HG03196 (cell line): ENCODE measurements at regions not wholly inside any gene's neighbourhood (a gene's known extent, or its start where the extent isn't known, plus 50 kb on each side); places are given as distances from the start of the nearest gene placed in this dataset.

Source experiments
- ATAC-seq: cut with Tn5 transposase; IDR thresholded peaks from one replicate; pipeline ENCODE4 v1.9.1; 2021; ENCODE audit not compliant: unreplicated experiment

DNA sequence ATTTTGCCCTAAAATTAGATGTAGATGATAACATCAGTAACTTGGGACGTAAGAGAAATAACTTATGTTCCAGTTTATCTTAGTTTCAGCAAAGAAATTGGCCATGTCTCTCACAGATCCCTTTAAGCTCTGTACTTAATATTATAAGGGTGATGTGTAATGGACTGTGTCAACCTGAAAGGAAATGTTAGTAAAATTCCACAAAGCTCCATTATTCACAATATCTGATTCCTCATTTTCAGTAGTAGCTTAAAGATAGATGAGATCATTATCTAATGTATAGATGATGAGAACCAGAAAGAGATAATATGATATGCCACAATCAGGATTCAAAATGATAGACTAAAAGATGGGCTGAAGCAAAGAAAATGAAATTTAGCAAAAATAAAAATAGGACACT, 316.8 kb upstream of the CHRM2 start:
- ATAC-seq = no peak

DNA sequence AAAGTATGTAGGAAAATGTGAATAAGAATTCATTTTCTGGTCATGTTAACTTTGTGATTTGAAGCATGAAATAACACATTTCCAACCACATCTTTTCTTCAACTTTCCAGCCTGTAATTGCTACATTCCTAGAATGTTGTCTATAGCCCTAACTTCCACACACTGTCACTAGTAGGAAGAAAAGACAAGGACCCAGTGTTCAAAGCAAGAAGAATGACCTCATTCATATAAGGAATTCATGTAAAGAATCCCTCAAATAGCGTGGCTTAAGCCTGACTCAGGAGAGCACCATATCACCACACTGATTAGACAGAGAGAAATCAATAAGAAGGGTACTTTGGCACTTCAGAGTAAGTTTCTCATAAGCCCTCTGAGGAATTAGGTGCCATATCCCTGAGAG, 318.7 kb upstream of the CHRM2 start:
- ATAC-seq = no peak

DNA sequence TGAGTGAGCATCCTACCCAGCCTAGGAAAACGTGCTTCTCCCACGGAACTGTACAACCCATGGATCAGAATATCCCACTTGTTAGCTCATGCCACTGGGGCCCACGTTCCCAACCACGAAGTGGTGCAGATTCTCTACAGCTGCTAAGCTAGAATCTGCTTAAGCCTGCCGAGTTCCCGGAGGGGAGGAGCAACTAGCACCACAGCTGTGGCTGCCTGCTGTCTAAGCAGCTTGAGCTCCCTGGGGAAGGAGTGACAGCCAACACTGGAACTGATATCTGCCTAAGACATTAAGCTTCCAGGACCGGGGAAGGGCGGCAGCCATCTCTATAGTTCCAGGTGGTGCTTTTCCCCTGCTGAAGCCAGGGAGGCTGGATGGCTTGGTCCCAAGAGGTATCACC, 334.7 kb upstream of the CHRM2 start:
- no peak for ATAC-seq

DNA sequence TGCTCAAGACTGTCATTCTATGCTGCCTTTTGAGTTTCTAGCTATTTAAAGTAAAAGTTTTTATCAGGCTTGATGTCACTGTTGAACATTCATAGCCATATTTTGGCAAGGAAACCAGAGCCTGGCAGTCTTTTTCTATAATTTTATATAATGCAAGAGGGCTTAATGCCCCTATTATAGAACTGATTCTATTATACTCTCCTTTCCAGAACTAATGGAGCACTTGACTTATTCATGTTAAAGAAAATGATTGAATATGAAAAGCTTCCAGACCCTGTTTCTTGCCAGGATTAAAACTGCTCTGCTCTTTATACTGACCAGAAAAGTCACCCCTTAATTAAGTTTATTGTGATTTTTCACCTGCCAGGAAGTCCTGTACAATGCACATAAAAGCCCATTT, 337.6 kb upstream of the CHRM2 start:
- ATAC-seq = no peak

DNA sequence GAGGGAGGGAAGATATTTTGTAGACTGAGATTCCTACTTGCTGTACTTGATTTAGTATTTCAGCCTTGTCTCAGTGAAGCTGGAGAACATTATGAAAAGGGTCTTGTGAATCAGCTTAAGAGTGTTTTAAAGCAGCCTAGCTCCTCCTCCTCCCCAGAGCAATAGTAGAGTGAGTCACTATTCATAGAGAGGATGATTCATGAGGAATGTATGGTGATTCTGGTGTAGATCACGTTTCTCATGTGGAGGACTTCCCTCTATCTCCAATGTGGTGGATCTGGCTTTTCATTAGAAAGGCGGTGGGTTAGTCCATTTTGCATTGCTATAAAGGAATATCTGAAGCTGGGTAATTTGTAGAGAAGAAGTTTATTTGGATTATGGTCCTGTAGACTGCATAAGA, 340.1 kb upstream of the CHRM2 start:
- ATAC-seq = no peak

DNA sequence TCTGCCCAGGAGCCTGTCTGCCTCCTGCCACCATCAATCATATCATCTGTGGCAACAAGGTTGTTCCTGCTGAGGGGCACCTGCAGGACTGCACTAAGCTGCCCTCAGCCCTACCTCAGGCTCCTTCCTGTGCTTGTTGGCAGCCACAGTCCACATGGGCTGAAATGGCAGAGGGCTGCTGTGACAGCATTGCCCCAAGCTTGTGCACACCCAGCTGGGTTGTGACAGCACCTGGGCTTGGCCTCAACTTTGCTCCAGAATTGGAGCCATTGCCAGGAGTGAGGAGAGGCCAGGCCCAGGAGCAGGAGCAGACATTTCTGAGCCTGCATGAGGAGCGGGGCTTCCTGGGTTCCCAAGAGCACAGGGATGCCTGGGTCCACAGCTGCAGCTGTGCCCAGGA, 340.9 kb upstream of the CHRM2 start:
- no peak for ATAC-seq

DNA sequence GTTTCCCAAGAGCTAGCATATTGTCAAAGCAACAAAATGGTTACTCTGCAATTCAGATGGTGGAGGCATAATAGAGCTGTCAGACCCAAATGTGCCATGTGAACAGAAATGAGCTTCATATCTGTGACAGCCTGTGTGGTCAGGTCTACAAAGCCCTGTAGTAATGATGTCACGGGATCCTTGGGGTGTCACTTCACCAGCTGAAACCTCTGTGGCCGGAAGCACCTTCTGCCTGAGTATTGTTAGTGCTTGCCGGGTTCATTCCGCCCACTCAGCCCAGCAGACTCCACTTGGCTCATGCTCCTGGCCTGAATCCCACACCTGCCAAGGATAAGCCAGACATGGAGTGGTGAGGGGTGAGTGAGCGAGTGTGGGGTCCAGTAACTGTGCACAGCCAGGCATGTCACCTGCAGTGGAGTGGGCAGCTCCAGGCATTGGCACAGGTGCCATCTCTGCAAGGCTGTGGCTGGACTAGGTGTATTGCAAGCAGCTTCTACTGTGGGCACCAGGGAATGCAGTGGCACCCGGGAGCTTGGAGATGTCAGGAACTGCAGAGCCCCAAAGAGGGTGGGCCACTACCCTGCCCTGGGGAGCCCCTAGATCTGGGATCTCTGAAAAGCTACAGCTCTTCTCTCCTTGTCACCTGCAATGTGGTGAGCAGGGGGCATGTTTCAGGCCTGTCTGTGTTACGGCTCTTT, 341.9 kb upstream of the CHRM2 start:
- no peak for ATAC-seq

DNA sequence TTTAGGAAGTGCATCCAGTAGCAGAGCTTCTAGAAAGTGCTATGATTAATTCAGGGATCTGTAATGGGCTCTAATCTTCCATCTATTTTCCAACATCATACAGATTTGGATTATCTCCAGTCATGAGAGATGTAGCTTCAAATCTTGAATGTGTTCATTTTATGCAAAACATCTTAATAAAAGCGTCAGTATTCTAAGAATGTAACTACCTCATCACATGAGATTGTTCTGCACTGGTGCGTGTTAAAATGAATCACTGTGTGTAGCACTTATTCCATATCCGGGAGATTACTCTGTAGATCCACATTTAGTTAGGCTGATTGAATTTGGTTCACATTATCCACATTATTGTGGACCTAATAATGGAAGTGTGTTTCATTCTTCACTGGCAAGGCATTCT, 344.9 kb upstream of the CHRM2 start:
- ATAC-seq = no peak

DNA sequence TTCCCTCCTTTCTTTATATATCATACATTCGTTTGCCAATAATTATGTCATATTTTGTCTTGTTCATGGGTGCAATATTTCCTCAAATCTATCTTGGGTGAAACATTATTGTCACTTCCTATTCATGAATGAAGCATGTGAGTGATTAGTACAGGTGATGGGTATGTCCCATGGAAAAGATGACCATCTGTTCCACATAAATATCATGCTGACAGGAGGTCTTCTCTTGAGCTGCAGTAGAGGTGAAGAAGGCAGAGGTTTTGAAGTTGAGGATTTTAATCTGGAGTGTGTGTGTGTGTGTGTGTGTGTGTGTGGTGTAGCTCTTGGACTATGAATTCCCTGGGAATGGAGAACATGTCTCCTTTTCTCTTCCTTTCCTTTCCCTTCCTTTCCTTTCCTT, 350.5 kb upstream of the CHRM2 start:
- no peak for ATAC-seq

DNA sequence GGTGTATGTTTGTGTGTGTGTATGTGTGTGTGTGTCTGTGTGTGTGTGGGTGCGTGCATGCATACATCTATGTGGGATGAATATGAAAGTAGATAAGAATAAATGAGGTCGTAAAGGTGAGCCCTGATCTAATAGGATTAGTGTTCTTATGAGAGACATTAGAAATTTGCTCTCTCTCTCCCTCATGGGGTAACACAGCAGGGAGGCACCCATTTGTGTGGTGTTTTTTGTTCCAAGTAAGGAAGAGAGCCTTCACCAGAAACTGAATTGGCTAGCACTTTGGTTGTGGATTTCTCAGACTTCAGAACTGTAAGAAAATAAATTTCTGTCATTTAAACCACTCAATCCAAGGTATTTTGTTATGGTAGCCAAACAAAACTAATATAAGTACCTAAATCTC, 353.7 kb upstream of the CHRM2 start:
- no peak for ATAC-seq

DNA sequence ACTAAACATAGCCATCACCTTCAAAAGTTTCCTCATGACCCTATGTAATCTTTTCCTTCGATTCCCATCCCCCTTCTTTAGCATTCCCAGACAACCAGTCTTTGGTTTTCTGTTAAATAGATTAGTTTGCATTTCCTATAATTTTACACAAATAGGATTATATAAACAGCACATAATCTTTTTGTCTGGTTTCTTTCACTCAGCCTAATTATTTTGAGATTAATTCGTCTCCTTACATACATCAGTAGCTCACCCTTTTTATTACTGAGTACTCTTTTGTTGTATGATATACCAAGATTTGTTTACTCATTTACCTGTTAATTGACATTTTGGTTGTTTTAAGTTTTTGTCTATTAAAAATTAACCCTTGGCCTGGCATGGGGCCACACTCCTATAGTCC, 354.7 kb upstream of the CHRM2 start:
- ATAC-seq = no peak

DNA sequence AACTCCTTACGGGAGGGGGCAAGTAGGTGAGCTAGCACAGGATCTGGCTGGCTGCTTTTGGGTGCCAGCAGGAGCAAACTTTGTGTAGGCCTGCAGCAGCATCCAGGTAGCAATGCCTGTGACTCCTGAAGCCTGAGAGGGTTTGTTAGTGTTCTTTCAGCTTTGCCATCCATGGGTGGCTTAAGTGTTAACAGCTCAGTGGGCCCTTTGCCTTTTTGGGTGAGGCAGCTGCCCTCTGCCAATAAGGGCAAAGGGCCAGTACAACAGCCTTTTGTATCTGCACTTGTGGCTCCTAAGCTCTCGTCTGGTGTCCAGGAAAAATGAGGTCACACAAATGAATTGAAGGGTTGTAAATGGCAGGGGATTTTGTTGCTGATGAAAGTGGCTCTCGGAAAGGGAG, 359.0 kb upstream of the CHRM2 start:
- ATAC-seq = no peak

DNA sequence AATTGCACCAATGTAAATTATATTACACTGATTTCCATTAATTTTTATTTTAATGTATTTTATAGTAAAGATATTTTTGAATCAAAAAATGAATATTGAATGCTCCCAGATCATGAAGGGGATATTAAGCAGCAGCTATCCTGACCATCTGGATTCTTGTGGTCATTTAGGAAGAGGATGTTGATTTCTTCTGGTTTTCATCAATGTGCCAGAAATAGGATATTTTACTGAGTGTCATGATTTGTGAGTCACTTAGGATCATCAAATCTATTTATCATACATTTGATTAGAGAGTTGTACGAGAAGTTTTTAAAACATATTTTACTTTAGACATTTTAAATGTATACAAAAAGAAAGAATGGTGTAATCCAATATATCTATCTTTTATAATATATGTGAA, 366.3 kb upstream of the CHRM2 start:
- no peak for ATAC-seq

DNA sequence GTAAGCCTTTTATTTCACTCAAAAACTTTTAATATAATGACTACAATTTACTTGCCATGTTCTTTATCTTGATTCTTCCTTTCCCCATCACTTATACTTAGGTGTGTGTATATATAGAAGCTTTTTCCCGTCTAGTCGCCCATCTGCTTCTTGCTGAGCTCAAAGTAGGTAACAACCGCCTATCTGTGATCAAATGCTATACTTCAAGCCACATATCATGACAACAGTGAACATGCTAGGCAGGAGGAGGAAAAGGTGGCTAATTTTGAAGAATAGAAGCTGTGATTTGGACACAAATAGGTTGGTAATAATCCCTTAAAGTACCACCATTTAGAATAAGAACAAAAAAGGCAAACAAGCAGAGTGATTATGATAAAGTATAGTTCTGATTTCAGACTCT, 367.3 kb upstream of the CHRM2 start:
- ATAC-seq = no peak

DNA sequence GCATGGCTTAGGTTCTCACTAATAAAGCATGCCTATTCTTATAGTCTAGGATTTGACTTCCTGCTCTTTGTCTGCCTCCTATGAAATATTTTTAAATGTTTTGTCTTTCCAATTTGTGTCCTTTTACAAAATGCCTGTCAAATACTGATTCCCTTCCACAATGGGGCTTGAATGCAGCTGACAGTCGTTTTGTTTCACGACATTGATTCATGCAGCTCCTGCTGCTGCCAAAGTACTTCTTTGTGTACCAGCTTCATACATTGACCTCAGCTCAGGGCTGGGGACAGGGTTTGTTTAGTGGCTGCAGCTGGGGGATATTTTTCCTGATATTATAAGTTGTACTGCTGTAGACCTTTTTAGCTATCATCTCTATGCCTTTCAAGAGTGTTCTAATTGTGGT, 371.9 kb upstream of the CHRM2 start:
- no peak for ATAC-seq

DNA sequence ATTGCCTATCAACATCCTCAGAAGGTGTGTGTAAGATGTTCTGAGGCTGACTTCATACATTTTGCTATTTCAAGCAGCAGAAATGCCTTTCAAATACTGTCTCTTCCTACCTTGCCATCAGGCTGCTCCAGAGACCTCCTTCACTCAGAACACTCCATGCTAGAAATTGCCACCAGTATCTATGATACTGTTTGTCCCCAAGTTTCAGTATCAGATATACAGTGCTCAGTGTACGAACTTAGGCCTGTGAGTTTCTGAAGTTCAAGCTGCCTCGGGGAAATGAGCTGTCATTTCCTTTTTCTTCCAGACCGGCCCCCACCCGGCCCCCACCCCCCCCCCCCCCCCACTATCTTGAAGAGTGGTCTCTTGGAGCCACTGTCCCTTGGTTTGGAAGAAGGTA, 373.4 kb upstream of the CHRM2 start:
- ATAC-seq = no peak

DNA sequence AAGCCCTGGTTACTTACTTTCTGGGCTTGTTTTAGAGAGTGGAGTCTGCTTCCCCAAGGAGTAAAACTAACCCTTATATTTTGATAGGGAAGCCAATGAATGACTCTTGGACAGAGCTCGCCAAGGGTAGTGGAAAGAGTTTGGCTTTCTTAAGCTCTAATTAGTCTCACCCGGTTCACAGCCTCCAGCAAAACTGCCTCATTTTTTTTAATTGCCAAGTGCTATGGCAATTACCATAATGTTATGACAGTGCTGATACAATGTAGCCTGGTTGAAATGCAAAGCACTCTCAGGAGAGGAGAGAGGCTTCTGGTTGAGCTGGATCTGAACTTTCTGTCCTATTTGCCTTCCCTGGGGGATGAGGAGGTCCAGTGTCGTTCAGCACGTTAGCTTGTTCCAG, 376.1 kb upstream of the CHRM2 start:
- ATAC-seq = no peak

DNA sequence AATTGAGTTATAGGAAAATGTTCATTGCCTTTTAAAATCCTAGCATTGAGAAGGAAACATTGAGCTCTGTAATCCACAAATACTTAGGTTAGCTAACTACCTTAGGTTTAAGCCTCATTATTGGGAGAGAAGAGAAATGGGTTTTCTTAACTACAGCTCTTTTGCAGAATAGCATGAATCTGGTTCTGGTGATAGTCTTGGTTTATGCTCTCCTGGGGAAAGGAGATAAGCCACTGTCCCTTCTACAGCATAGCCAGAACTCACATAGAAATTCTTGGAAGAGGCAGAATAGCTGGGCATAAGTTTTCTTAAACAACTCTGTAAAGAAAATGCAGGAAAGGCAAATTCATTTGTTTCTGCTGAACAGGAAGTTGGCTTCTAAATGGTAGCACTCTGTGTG, 378.6 kb upstream of the CHRM2 start:
- ATAC-seq = no peak

DNA sequence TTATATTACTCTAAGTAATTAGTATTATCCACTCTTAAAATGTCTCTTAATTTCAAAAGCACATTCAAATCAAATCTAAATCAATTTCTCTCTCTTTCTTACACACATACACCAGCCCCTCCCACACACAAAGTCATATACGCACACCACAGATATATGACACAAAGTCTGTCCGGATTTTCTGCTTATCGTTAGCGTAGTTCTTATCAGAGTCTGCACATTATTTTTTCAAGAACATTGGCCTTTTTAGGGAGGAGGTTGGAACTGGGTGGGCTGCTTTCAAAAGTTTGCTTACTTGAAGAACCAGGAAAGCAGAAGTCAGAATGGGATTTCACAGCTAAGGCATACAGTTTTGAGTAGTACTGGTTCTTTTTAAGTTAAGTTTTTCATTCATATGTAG, 387.6 kb upstream of the CHRM2 start:
- no peak for ATAC-seq

DNA sequence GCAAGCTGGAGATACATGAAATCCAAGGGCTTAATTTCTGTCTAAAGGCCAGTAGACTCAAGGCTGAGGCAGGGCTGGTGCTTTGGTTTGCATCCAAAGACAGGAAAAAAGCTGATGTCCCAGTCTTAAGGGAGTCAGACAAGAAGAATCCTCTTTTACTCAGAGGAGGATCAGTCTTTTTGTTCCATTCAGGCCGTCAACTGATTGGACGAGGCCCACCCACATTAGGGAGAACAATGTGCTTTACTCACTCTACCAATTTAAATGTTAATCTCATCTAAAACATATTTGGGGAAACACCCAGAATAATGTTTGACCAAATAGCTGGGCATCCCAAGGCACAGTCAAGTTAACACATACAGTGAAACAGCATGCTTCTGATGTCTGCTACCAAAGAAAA, 388.5 kb upstream of the CHRM2 start:
- no peak for ATAC-seq

DNA sequence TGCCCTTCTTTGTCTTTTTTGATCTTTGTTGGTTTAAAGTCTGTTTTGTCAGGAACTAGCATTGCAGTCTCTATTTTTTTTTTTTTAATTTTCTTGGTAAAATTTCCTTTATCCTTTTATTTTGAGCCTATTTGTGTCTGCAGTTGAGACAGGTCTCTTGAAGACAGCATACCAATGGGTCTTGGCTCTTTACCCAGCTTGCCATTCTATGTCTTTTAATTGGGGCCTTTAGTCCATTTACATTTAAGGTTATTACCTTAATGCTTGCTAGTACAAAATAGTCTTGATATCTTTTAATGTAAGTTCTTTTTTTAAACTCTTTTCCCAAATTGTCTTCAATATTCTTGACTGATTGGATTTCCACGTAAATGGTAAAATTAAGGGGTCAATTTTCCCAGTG, 398.3 kb upstream of the CHRM2 start:
- no peak for ATAC-seq

DNA sequence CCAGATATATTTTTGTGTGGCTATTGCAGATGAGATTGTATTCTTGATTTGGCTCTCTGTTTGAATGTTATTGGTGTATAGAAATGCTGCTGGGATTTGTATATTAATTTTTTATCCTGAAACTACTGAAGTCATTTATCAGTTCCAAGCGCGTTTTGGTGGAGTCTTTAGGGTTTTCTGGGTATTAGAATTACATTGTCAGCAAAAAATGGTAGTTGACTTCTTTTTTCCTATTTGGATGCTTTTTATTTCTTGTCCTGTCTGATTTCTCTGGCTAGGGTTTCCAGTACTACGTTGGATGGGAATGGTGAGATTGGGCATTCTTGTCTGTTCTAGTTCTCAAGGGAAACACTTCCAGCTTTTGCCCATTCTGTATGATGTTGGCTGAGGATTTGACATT, 415.5 kb upstream of the CHRM2 start:
- ATAC-seq = no peak

DNA sequence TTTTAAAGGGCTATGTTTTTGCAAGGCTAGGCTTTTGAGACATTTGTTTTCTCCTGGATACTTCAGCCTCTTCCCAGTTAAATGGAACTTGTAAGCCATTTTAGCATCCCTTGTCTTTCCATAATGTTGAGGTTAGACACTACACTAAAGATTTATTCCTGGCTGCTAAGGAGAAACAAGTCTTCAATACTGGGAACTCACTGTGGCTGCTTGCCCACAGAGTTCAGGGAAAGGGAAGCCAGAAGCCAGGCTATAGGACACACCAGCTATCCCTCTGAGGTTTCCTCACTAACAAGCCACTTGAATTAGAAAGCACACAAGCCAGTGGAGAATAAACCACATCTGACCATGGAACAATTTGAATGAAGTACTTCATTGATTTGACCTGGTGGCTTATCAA, 421.7 kb upstream of the CHRM2 start:
- no peak for ATAC-seq

DNA sequence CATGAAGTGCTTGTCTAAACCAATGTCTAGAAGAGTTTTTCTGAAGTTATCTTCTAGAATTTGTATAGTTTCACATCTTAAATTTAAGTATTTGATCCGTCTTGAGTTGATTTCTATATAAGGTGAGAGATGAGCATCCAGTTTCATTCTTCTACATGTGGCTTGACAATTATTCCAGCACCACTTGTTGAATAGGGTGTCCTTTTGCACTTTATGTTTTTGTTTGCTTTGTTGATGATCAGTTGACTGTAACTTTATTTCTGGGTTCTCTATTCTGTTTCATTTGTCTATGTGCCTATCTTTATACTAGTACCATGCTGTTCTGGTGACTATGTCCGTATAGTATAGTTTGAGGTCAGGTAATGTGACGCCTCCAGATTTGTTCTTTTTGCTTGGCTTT, 426.6 kb upstream of the CHRM2 start:
- ATAC-seq = no peak
